Hindlimb muscle (tissue), 1 donor: ENCODE measurements at regions not wholly inside any gene's neighbourhood (a gene's known extent, or its start where the extent isn't known, plus 50 kb on each side); places are given as distances from the start of the nearest gene placed in this dataset.
"Not testable (repeated sequence)": the region's sequence is repeated elsewhere in the genome, so short reads cannot be mapped to it uniquely, and the experiment has no call there.

Experiments used
- DNase-seq: peaks from one replicate; pipeline ENCODE4 v3.0.0-alpha.2; 2013

DNA sequence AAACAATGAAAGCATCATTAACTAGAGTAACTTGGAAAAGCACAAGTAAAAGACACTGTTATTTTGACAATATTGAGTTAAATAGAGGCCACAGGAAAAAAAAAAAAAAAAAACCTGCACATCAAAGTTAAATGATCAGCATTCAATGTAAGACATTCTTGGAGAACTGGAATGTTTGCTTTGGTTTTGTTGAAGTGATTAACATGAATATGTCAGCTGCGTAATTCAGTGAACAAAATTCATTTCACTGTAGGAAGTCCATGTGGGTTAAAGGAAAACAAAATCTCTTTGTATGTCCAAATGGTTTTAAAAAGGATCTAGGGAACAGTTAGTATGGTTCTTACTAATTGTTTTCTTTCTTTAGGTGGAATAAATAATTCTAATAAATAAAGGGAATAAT, 252.8 kb upstream of the CNTN6 start:
- no peak for DNase-seq

DNA sequence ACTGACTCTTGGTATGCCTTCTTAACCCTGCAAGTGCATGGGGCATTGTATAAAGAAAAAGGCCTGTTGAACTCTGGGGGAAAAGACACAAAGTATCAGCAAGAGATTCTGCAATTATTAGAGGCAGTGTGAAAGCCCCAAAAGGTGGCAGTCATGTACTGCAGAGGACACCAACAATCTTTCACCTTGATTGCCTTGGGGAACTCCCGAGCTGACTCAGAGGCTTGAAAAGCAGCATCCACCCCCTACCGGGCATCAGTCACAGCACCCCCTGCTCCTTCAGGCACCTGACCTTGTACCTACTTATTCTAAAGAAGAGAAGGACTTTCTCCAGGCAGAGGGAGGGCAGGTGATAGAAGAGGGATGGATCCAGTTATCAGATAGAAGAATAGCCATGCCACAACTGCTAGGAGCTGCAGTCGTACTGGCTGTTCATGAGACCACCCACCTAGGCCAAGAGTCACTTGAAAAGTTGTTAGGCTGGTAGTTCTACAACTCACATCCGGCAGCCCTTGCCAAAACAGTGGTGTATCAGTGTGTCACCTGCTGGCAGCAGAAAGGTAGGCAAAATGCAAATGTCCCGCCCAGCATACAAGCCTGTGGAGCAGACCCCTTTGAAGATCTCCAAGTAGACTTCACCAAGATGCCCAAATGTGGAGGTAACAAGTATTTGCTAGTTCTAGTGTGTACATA, 241.6 kb upstream of the CNTN6 start:
- no peak for DNase-seq

DNA sequence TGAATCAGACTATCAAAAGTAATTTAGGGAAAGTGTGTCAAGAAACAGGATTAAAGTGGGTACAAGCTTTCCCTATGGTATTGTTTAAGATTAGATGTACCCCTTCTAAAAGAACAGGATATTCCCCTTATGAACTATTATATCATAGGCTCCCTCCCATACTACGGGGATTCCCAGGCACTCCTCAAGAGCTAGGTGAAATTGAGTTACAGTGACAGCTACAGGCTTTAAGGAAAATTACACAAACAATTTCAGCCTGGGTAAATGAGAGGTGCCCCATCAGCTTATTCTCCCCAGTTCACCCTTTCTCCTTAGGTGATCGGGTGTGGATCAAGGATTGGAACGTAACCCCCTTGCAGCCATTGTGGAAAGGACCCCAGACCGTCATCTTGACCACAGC, 240.8 kb upstream of the CNTN6 start:
- DNase-seq, result no peak

DNA sequence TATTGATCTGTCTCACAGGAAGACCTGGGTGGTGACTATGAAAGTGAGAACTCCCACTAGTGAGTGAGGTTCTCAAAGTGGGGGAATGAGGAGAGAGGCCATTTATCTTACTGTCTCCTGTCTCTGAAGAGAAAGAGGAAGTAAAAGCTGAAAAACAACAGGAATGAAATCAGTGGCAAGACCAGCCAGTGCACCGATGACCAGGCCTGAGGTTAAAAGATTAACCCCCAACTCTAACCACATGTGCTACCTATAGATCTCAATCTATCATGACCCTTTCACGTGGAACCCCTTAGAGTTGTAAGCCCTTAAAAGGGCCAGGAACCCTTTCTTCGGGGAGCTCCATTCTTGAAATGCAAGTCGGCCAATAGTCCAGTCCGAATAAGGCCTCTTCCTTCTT, 239.3 kb upstream of the CNTN6 start:
- no peak for DNase-seq

DNA sequence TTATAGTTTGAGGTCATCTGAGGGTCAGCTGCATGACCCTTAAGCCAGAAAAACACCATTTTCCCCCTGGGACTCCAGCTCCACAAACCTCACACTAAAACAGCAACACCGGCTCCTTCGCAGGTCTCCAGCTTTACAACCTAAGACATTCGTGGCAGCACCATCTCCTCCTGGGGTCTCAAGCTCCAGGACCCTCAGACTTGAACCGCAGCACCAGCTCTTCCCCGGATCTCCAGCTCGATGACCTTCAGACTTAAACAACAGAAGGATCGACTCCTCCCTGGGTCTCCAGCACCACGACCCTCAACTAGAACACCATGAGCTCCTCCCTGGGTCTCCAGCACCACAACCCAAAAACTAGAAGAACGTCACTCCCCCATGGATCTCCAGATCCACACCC, 233.7 kb upstream of the CNTN6 start:
- DNase-seq, result no peak

GRCh38 chr3:861721-862120, 231.1 kb upstream of the CNTN6 start:
- no peak for DNase-seq

DNA sequence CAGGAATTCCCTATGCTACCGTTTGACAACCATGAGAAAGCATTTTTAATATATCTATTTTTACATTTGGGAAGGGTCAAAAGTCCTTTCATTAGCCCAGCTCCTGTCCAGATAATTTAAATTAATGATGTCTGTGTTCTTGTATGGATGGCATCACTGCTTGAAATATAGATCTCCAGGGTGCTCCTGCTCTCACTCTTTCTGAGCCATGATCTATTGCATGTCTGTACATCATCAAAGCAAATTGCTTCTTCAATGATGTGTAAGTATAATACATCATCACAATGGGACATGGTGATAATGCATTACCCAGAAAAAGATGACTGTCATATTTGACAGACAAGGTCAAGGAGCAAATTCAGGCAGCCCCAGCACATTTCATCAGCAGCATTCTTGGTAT, 223.6 kb upstream of the CNTN6 start:
- DNase-seq, result no peak

GRCh38 chr3:869734-870133, 223.1 kb upstream of the CNTN6 start:
- peak; percentile 4 for DNase-seq

- no peak for DNase-seq
Measured at GRCh38 chr3:871651-872050, 221.2 kb upstream of the CNTN6 start.

- DNase-seq, result no peak
Measured at GRCh38 chr3:877001-877400, 215.8 kb upstream of the CNTN6 start.

GRCh38 chr3:878746-879145, 214.1 kb upstream of the CNTN6 start:
- no peak for DNase-seq

DNA sequence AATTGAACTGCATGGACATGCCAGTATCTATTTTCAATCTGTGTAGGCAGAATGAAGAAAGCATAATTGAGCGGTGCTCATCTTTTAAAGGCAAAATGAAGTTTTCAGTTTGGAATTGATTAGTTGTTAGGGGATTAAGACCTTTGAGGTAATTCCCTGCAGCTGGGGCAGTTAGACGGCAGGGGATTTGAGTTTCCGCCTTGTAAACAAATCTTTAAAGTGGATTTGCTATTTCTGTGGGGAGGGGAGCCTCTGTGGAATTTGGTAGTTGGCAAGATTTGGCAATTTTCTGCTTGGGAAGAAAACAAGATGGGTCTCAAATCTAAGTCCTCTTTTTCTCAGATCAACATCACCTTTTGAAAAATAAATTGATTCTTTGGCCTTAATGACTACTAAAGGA, 212.5 kb upstream of the CNTN6 start:
- DNase-seq, result no peak

DNA sequence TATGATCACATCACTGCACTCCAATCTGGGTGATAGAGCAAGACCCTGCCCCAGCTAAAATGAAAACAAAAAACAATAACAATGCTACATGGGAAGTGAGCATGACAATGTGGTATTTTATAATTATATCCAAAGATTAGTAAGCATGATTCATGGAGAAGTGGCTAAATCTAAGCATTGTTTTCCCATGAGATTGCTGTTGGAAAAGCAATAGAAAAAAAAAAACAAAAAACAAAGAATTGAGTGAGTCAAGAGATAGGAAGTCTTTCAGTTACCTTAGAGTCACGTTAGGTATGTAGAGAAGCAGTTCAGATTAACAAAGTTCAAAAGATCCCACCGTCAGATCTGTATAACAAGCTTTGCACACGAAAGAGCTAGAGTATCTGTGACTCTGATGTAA, 210.3 kb upstream of the CNTN6 start:
- no peak for DNase-seq

DNA sequence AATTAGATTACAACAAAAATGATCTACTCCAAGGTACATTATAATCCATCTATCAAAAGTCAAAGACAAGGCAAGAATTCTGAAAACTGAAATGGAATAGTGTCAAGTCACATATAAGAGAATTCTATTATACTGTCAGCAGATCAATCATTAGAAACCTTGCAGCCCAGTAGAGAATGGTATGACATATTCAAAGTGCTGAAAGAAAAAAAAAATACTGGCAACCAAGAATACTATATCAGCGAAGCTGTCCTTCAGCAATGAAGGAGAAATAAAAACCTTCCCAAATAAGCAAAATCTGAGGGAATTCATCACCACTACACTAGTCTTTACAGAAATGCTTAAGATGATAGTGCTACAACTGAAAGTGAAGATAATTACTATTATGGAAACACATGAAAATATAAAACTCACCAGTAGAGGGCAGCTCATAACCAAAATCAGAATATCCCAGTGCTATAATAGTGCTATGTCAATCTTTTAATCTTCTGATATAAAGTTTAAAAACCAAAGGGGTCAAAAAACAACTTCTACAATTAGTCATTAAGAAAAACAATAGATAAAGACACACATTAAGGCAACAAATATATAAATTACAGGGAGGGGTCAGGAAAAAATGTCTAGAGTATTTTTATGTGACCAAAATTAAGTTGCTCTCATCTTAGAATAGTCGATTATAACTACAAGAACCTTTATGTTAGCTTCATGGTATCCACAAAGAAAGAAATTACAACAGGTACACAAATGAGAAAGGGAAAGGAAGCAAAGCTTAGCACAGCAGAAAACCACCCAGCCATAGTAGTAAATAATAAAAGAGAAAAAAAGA, 190.7 kb upstream of the CNTN6 start:
- no peak for DNase-seq

GRCh38 chr3:905217-905616, 187.6 kb upstream of the CNTN6 start:
- DNase-seq, result no peak

GRCh38 chr3:906739-907138, 186.1 kb upstream of the CNTN6 start:
- DNase-seq, result no peak

GRCh38 chr3:908839-909238, 184.0 kb upstream of the CNTN6 start:
- peak; percentile 2 for DNase-seq

GRCh38 chr3:912717-913116, 180.1 kb upstream of the CNTN6 start:
- DNase-seq, result not testable (repeated sequence)

DNA sequence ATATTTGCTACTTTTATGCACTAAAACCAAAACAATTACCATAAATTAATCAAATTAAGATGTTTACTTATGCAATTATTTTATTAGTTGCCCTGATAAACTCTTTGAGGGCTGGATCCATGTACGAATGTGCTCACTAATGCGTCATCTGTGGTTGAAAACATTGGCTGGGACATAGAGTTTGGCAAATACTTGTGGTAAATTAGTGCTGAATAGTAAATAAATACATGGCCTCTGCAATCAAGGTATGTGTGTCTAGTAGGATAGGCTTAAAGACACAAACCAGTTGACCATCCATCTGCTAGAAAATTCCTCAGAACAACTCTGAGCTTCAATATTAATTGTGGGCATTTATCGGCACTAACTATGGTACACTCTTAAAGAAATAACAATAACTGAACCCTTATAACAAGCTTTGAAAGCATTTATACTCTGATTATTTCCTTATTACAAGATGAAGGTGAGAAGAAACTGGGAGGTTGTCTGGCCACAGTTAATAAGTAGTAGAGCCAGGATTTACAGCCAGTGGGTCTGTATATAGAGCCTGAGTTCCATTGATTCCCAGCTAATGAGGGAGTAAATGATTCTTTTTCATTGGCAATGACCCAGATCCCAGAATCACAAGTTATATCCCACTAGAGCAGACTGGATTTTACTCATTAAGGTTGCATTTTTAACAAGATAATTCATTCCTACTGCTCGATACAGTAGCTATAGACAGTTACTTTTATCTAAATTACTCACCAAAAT, 169.5 kb upstream of the CNTN6 start:
- no peak for DNase-seq

DNA sequence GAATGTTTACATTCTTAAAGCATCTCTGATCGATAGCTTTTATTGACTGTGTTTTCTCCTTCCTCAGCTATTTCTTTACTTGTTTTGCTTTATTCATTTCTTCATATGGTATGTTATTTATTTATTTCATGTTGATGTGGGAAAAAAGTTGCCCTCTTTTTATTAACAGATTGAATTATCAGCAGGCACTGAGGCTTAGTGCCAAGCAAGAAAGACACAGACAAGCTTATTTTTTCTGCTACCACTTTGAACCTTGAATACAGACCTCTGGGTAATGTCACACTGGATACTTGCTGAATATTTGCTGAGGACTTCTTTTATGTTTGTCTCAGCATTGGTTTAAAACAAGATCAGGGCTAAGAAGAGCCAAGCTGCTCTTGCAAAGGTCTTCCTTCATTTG, 162.0 kb upstream of the CNTN6 start:
- no peak for DNase-seq

DNA sequence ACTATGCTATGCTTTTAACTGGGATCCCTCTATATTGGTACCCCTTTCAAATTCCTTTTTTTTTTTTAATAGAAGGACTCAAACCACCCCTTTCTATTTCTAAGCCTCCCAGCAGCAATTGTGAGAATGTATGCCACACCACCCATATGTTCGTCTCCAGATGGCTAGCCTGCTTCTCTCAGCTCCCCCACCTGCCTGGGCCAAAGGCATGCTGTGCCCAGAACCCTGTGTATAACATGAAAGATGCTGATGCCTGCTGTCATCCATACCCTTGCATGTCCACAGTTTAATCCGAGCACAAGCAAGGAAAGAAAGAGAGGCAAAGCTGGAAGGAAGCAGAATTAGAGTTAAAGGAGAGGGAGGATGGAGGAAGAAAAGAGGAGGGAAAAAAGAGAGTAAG, 159.5 kb upstream of the CNTN6 start:
- DNase-seq, result no peak

DNA sequence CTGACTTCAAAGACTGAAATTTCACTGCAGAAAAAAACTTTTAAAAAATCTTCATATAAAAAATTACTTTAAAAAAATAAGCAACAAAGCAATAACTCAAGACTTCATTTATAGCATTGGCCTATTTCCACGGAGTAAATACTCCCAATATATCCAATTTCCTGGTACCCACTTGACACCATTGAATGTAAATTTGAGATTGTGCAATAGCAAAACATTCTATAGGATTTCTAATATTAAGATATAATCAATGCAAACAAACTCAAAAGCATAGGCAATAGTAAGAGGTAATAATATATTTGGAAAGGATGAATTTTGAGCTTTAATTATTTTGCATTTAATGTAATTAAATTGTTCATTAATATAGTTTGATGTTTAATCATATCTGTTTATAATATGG, 148.0 kb upstream of the CNTN6 start:
- no peak for DNase-seq

- DNase-seq, result no peak
Measured at GRCh38 chr3:945738-946137, 147.1 kb upstream of the CNTN6 start.

GRCh38 chr3:952906-953305, 139.9 kb upstream of the CNTN6 start:
- no peak for DNase-seq
